KOPT-K1 (cell line): ENCODE measurements at regions not wholly inside any gene's neighbourhood (a gene's known extent, or its start where the extent isn't known, plus 50 kb on each side); places are given as distances from the start of the nearest gene placed in this dataset.

Experiments
- H3K27ac ChIP-seq: fragments of 200-600 bp; sonication (generic); 2 replicates; pipeline ENCODE4 v1.5.1; 2016; ENCODE audit warnings: antibody characterized with exemption, mild to moderate bottlenecking, low read depth, low read length; ENCODE audit not compliant: poor library complexity, severe bottlenecking
- H3K36me3 ChIP-seq: fragments of 200-600 bp; sonication (generic); 2 replicates; pipeline ENCODE4 v1.5.1; 2017; ENCODE audit warnings: antibody characterized with exemption, mild to moderate bottlenecking, low read length, moderate library complexity; ENCODE audit not compliant: insufficient read depth
- H3K9me3 ChIP-seq: fragments of 200-600 bp; sonication (generic); 2 replicates; pipeline ENCODE4 v1.5.1; 2017; ENCODE audit warnings: antibody characterized with exemption, low read length, mild to moderate bottlenecking; ENCODE audit not compliant: insufficient read depth, poor library complexity, severe bottlenecking

DNA sequence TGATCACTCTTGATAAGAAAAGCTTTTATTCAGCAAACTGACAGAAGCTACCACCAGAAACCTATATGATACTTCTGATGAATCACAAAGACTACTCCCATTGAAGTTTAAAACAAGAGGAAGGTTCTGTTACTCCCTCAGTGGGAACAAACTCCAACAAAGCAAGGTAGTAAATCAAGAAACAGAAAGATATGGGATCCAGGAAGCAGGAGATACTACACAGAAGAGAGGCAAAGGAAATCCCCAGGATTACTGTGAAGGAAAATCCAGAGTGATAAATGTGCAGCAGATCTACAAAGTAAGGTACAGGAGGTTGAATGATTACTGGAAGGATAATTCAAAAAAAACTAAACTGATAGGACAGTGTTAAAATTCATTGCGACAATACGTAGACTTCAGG is 222.4 kb downstream of the HHIP start:
- Histone ChIP-seq H3K9me3 (peaks cover 15% of the 10 kb centered on the region), H3K27ac (no peak overlapping the region), H3K36me3 (no peaks in the 10 kb centered on the region)

DNA sequence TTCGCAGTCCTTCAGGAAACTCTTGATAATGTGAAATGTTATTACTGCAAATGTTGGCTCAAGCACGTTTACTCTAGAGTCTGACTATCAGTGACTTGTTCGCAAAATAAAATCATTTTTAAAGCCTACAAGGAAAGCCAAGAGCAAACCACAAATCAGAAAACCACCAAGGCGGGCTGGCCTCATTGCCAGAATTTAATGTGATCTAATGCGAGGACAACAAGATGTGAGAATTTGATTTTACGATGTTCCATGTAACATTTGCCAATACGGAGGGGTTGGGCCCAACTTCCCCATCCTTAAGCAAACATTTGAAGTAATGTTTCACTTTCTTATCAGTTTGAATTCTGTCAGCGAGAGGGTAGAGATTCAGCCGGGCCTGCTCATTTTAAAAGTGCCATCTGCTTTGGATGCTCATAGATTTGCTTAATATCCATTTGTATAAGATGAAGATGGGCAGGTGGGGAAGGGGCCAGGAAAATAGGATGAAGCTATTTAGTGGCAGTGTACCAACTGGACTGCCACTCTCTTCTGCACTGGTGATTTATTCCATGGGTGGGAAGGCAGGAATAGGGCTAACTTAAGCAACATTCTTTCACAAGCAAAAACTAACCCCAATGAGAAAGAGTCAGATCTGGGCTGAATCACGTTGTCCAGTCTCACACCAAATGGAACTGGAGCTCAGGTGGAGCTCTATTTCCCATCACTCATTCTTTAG is 225.3 kb downstream of the ANAPC10 start:
- Histone ChIP-seq H3K27ac (no peak overlapping the region), H3K36me3 (no peaks in the 10 kb centered on the region), H3K9me3 (no peaks in the 10 kb centered on the region)

DNA sequence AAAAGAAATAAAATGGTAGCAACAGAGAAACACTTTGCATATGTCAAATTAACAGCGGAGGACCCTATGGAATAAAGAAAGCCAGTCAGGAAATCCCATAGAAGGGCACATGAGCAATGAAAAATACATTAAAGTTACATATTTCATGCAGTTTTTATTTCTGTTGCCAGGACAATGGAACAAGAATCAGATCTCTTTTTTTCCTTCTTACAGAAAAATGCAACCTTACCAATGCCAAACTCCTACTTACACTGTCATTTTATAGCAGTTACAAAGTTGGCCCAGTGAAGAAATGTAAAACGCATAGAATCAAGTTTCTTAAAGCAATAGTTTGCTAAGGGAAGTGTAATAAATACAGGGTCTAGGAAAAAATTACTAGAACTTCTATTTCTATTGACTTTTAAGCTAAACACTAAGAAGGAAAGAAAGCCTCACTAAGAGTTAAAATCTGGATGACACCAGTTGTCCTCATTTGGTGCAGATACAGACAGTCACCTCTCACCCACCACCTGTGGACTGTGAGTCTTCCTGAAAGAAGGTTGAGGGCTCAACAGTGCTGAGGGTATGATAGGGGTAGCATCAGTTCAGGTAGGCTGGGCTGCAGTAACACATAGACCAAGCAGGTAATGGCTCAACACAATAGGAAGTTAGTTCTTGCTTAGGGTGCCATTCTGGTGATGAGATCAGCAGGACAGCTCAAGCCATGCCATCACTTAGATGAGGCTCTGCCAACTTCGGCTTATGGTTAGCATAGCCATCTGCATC is 224.6 kb downstream of the ANAPC10 start:
- Histone ChIP-seq H3K36me3 (no peaks in the 10 kb centered on the region), H3K27ac (no peak overlapping the region), H3K9me3 (no peaks in the 10 kb centered on the region)

DNA sequence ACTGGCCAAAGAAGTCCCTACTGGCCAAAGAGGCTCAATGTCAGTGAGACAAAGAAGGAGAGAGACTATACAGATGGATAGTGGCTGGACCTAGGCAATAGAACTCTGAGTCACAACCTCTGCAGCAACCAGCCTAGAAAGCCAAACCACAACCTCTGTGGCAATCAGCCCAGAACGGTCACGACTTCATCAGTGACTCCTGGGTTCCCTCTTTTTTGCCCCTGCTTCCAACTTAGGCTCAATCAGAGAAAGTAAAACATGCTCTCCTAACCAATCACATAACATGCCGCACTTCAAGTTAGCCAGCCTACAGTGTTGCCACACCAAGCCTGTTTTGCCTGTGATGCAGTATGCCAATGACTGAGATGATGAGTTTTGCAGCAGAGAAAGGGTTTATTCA is 203.4 kb downstream of the ANAPC10 start:
- no peaks in the 10 kb centered on the region for H3K36me3 ChIP-seq
- H3K27ac ChIP-seq, result no peak overlapping the region
- H3K9me3 ChIP-seq, result no peaks in the 10 kb centered on the region

DNA sequence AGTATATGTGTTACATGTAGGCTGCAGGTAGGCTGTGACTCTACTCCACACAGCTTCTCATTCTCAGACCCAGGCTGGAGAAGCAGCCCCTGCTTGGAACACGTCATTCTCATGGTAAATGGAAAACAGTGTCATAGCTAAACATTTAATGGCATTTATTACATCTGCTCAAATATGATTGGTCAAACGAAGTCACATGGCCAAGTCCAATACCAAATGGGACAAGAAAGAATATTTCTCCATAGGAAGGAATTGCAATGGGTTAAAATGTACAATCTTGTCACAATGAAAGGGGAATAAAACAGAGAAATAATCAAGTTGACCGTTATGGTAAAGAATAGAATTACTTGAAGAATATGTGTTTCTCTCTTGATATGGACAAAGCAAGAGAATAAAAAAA is 198.6 kb downstream of the ANAPC10 start:
- Histone ChIP-seq H3K36me3 (no peaks in the 10 kb centered on the region), H3K9me3 (no peaks in the 10 kb centered on the region), H3K27ac (no peak overlapping the region)

DNA sequence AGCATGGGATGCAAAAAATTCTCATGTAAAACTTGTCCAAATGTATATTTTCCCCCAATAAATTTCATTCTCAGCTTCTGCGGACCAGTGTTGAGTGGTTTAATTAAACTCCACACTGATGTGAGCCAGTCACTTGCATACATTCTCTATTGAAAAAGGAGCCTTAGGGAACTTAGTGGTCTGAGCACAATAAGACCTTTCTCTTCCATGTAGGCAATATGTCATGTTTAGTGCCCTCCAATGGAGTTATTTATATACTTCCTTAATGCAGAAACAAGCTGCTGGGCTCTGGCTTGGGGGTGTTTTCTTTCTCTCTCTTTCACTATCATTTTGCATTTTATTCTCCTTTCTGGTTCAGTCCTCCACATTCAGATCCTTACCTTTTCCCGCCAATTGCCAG is 196.9 kb downstream of the ANAPC10 start:
- Histone ChIP-seq H3K9me3 (no peaks in the 10 kb centered on the region), H3K27ac (no peak overlapping the region), H3K36me3 (no peaks in the 10 kb centered on the region)

DNA sequence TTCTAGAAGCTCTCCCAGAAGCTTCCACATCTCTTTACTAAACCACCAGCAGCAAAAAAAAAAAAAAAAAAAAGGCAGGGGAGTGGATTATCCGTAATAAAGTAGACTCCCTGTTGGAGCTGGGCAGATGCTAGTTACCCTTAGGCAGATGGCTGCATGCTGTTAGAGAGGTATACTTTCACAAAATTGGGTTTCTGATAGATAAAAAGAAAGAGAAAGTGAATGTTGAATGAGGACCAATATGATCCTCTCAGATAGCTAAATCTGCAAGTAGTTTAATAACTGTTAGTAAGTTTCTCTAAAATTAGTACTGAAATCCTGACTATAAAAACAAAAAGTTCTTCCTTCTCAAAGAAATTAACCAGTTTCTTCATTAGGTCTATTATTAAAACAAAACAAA is 195.4 kb downstream of the ANAPC10 start:
- Histone ChIP-seq H3K9me3 (no peaks in the 10 kb centered on the region), H3K36me3 (no peaks in the 10 kb centered on the region), H3K27ac (peak overlapping the region; percentile 34)

DNA sequence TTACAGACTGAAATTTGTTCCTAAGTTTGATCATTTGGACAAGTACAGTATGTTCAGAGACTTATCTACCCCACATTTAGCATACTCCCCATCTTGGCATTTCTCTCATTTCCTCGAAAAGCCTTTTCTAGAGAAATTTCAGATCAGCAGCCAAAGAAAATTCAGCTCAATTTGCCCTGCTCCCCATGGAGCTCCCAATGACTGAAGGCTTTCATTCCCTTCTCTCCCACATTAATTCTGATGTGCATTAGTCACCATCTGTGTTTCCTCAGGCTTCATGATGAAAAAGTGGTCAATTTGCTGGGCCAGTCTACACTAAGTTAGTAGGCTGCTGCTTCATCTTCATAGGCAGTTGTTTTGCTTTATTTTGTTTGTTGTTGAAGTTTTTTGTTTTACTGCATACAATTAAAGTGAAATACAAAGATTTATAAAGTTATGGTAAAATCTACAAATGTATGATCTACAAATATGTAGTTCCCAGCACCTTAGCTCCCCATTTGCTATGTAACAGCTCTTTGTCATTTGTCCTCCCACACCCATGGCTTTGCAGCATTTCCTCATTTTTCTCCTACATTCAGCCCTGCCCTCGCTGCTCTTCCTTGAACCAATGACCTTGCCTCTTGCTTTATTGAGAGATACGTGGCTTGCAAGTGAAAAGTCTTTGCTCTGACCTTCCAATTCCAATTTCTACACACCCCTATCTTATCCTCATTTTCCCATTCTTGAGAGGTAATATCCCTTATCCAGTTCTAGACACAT is 193.9 kb downstream of the ANAPC10 start:
- no peaks in the 10 kb centered on the region for H3K36me3 ChIP-seq
- no peaks in the 10 kb centered on the region for H3K9me3 ChIP-seq
- no peak overlapping the region for H3K27ac ChIP-seq

DNA sequence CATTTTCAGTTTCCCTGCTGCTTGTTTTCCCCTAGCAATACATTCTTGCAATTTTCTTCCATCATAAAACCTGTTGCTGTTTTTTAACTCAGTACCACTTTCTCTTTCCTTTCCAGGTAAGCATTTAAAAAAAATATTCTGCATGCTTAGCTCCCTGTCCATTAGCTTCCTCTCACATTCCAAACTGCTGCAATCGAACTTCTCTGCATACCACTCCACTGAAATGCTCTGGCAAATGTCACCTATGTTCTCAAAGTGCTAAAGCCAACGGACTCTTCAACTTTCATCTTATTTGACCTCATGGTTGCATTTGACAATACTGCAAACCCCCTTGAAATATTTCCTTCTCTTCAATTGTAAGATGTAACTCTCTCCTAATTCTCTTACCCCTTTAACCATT is 192.7 kb downstream of the ANAPC10 start:
- no peaks in the 10 kb centered on the region for H3K36me3 ChIP-seq
- no peak overlapping the region for H3K27ac ChIP-seq
- H3K9me3 ChIP-seq, result no peaks in the 10 kb centered on the region

DNA sequence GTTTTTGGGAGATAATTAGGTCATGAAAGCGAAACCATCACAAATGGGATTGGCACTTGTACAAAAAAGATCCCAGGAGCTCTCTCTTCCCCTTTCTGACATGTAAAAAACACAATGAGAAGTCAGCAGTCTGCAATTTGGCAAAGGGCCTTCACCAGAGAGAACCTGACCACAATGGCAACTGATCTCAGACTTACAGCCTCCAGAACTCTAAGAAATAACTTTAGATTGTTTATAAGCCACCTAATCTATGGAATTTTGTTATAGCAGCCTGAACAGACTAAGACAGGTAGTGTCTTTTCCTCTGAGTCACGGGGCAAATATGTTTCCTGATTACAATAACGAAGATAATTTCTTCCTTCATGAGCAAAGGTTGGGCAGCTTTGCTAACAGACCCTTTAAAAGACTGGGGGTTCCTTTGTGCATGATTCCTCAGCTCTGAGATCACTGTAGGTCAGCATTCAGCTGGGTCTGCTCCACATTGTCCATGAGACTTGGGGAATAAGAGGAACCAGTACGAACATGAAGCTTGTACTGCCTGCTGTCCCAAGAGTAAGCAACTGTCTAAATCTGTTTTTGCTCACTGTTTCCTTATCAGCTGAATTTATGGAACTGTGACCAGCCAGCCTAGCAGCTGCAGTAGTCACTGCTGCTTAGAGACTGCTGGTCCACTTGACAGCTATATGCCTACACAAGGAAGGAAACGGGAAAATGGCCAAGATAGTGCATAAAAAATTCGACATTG is 191.6 kb downstream of the ANAPC10 start:
- Histone ChIP-seq H3K9me3 (no peaks in the 10 kb centered on the region), H3K36me3 (no peaks in the 10 kb centered on the region), H3K27ac (no peak overlapping the region)

DNA sequence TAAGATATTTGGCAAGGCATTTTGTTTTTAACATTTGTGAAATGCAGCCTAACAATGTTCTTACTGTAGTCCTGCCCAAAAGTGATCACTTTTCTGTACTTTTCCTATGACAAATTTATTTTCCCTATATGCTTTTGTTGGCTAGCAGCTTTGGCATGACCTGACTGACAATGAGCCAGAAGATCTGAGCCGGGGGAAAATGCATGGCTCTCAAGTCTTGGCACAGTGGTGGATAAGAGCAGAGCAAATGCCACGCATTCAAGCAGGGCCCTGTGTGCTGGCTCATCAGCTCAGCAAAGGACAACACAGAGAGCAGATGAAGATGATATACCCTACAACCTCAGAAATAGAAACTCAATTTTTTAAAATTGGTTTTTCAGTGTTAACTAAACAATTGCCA is 187.3 kb downstream of the ANAPC10 start:
- H3K9me3 ChIP-seq, result no peaks in the 10 kb centered on the region
- H3K36me3 ChIP-seq, result no peaks in the 10 kb centered on the region
- no peak overlapping the region for H3K27ac ChIP-seq
